GDM1 (cell line): ENCODE measurements at regions not wholly inside any gene's neighbourhood (a gene's known extent, or its start where the extent isn't known, plus 50 kb on each side); places are given as distances from the start of the nearest gene placed in this dataset.
"Not testable (repeated sequence)": the region's sequence is repeated elsewhere in the genome, so short reads cannot be mapped to it uniquely, and the experiment has no call there.

ENCODE experiments used
- DNase-seq: peaks from one replicate; lab custom pipeline; 2025; lab: John Stamatoyannopoulos, UW

DNA sequence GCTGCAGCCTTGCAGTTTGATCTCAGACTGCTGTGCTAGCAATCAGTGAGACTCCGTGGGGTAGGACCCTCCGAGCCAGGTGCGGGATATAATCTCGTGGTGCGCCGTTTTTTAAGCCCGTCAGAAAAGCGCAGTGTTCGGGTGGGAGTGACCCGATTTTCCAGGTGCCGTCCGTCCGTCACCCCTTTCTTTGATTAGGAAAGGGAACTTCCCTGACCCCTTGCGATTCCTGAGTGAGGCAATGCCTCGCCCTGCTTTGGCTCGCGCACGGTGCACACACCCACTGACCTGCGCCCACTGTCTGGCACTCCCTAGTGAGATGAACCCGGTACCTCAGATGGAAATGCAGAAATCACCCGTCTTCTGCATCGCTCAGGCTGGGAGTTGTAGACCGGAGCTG is 203.2 kb downstream of the SNCAIP start:
- DNase-seq: not testable (repeated sequence)

DNA sequence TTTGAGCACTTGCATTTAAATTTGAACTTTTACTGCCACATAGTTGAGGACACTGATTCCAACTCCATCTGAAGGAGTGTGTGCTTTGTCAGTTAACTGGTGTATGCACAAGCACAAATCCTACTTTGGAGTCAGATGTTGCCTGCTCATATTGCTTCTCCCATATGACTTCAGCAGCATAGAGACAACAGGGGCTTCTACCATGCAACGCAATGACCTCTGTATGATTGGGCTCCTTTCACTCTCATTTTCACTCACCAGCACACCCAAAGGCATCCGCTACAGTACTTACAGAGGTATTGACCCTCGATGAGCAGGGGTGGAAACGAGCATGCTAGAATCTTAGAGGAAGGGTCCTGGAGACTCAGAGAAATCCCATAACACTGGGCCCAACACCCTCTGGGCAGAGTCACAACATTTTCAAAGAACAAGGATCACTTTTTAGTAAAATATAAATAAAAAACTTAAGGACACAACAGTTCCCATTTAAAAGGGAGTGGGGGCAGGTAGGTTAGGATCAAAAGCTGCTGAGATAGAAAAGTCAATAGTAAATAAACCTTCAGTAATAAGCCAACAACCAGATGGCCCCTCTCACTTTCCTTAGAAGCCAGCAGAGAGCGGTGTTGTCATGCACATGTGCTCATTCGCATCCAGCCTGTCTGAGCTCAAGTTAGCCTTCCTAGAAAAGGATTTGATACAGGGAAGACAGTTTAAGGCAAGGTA is 203.8 kb downstream of the SNCAIP start:
- peak; percentile 24 for DNase-seq

- DNase-seq: no peak
Measured at GRCh38 chr5:122516432-122516743, 204.4 kb downstream of the SNCAIP start.

DNA sequence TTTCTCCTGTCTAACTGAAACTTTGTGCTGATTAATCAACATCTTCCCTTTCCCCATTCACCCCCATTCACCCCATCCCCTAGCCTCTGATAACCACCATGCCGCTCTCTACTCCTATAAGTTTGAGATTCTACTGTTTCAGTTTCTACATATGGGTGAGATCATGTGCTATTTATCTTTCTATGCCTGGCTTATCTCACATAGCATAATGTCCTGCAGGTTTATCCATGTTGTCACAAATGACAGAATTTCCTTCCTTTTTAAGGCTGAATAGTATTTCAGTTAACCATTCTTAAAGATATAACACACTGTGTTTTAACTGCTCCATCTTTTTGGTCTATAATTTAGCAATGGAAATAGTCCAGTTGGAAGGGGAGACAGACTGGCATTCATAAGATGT is 205.1 kb downstream of the SNCAIP start:
- no peak for DNase-seq

DNA sequence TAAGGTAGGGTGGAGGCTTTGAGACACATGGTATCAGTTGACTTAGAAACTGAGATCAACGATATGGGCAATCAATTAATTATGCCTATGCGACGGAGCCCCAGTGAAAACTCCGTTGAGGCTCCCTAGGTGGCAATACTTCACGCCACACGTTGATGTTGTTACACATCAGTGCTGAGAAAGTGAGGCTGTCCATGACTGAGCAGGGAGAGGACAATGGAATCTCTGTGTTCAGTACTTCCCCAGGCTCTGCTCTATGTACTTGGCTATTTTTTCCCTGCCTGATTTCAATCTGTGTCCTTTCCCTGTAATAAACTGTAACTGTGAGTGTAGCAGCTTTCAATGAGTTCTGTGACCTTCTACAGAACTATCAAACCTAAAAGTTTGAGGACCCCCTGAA is 211.7 kb downstream of the SNCAIP start:
- no peak for DNase-seq

GRCh38 chr5:122527547-122527946 is 215.5 kb downstream of the SNCAIP start:
- no peak for DNase-seq

DNA sequence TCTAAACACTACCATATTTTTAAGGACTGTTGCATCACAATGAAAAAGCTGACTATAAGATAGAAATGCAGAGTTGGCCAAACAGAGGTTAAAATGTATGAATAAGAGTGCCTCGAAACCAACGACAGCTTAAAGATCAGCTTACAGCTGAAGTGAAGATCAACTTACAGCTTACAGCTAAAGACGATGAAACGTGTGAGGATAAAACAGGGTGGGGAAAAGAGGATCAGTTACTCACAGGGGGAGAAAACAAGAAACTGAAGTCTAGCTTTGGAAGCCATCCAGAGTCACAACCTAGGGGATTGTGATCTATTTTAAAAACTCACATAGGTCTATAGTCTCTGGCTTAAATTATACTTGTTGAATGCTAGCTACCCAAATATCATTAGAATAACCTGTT is 220.0 kb downstream of the SNCAIP start:
- no peak for DNase-seq

- no peak for DNase-seq
Measured at GRCh38 chr5:122533825-122534224, 221.8 kb downstream of the SNCAIP start.

GRCh38 chr5:122534829-122535228 is 222.8 kb downstream of the SNCAIP start:
- DNase-seq: no peak

GRCh38 chr5:122541388-122541787 is 229.4 kb downstream of the SNCAIP start:
- DNase-seq: no peak

- no peak for DNase-seq
Measured at GRCh38 chr5:122545986-122546385, 228.9 kb upstream of the SNX2 start.

DNA sequence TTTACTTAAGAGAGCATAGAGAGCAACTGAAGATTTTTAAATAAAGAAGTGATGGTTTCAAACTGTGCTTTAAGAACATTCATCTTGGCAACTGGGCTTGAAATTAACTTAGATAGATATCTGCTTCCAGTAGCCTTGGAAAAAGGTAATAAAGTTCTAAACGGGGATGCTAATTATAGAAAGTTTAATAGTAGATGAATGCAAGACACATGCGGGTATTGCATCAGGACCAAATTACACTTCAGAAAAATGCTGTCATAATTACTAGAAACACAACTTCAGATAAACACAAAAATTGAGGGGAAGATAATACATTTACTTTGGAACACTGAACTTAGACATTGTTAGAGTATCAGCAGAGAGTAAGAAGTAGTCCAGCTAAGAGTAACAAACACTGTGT is 227.7 kb upstream of the SNX2 start:
- DNase-seq: no peak

GRCh38 chr5:122547669-122548068 is 227.2 kb upstream of the SNX2 start:
- DNase-seq: no peak

DNA sequence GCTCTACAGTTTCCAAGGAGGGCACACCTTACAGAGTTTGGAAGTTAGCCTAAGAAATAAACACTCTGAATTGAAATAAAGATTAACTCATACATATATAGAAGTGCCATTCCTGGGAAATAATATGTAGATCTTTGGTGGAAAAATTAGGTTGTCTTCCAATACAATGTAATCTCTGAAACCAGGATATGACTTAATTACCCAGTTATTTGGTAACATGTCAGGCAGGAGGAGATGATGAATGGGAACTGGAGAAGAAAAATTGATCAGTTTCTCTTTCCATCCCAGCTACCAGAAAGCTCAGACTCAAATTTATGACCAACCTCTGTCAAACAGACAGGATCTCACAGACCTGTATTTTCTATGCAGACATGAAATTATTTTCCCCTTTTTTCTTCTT is 215.2 kb upstream of the SNX2 start:
- DNase-seq: no peak

DNA sequence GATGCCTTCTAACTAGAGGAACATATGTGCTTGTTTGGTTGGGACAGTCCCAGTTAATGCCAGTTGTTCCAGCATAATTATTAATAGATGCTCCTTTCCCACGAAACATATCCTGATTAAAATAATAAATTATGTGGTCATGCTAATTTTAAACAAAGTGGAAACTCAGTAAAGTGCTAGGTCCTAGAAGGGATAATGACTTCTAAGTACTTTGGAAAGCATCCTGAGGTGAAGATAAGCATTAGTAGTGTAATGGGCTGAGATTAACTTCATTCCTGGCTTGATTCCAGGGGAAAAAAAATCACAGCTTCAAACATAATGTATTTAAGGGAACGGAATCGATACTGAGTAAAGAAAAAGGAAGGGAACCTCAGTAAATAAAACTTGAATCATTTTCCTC is 213.7 kb upstream of the SNX2 start:
- no peak for DNase-seq

DNA sequence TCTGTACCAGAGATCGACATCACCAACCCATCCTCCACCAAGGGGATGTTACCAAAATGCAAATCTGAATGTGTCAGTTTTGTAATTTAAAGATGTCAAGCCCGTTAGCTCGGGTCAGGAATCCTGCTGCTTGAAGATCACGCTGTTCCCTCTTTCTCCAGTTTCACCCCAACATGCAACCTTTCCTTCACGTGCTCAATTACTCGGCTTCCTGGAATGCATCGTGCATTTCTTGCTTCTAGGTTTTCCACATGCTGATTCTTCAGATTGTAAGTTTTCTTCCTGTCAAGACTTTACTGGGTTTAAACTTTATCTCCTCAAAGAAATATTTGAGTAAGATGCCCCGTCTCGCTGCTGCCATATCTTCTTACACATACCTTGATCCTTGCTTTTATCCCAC is 209.5 kb upstream of the SNX2 start:
- DNase-seq: no peak

DNA sequence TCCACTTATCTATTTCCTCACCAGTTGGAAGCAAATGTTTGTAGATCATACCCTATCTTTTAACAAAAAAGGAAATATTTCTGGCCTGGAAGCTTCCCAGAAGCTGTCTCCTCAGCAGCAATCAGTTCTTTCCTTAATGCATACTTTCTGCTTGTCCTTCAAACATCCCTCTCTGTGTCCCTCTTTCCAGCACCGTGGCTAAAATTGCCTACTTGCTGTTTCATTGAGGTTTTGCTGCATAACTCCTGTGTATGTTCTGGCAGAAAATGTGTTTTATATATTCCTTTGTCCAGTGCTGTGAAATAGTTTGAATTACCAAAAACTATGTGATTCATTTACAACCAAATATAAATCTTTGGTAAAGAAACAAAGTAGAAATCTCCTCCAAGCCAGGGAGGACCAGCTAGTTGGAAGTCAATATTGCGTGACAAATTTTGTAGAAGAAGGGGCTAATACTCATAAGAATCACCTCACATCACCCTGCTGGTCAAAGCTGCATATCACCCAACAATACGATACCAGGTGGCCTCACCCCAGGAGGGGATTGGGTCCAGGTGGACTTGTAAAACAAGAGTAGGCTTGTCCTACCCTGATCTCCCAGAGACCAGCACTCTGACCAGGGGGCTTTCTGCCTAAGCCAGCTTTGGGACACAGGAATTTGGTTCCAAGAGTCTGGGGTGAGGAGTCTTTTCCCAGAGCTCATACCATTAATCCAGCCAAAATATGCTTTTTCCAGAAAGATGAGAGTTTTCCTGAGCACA is 198.4 kb upstream of the SNX2 start:
- no peak for DNase-seq

DNA sequence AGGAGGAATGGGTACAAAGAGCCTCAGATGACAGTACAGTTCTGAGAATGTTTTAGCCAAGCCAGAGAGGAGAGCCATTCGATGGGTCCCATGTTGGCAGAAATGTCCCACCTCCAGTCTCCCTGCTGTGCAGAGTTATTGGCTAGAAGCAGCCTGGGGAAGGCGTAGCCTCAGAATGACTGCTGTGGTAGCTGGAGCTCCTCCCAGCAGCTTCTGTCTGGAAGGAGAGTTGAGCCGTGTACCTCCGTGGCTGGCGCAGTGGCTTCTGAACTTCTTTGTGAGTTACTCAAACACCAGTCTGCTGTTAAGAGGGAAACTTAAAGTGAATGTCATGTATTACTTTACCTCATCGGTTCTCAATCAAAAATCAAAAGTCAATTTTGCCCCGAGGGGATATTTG is 193.3 kb upstream of the SNX2 start:
- DNase-seq: no peak

DNA sequence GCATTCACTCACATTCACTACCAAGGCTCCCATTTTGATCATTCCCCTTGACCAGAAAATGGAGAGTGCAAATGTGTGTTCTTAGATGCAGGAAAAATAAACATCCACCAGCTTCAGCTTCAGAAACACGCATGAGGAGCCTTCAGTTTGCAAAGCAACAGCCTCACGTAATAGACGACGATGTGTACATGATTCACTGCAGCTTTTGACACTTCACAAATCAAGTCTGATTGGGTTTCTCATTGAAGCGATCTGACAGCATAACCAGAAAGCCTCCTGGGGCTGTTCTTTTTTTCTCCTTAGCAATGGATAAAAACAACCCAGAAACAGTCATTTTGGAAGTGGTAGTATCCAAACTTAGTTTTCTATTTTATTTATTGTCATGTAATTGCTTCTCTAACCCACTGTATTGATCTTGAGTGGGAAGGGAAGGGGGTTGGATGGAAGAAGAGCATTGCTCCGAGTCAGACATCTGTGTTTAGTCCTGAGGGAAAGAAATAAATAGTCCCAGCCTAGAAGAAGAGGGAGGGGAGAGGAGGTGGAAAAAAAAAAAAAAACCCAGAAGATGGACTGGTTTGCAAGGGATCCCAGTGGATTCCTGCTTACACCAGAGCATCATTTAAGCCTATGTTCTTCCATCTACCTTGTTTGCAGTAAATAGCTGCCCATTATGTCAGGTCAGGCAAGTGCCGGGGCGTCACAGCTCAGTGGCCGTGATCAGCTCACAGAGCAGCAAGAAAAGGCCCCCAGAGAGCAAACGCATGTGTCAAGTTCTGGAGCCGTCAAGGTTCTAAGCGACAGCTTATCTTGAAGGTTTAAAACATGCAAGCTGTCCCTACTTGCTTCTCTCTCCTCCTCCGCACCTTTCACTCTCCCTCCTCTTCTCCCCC is 190.2 kb upstream of the SNX2 start:
- no peak for DNase-seq

- no peak for DNase-seq
Measured at GRCh38 chr5:122585371-122585770, 189.5 kb upstream of the SNX2 start.

DNA sequence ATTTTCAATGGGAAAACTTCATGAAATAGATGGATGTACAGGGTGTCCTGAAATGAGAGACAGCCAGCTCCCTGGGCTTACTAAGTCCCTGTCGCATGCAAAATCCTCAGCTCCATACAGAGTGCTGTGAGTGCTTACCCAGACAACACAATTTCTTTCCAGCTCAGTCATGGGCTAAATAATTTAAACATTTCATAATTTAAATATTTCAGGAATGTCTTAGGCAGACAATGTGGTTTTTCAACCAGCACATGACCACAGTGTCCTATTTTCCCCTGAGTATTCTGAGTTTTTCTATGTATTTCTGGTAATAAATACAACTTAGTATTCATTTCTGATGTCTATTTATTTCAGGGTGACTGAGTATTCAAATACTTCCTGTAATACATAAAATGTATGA is 188.5 kb upstream of the SNX2 start:
- DNase-seq: no peak

DNA sequence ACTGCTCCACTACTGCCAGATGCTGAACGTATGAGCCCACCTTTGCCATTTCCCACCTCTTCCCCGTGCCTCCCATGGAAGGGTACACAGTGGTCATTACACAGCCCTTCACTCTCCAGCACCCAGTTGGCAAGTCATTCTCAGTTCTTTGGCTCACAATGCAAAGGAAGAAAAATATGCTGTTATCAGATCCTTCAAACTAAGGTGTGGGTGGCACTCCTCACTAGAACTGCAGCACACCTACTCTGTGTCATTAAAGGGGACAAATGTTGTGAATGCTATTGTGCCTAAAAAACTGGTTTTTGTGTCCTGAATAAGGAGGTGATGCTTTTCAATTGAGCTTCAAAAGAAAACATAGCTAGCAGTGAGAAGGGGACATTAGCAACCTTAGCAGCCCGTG is 183.1 kb upstream of the SNX2 start:
- DNase-seq: no peak

DNA sequence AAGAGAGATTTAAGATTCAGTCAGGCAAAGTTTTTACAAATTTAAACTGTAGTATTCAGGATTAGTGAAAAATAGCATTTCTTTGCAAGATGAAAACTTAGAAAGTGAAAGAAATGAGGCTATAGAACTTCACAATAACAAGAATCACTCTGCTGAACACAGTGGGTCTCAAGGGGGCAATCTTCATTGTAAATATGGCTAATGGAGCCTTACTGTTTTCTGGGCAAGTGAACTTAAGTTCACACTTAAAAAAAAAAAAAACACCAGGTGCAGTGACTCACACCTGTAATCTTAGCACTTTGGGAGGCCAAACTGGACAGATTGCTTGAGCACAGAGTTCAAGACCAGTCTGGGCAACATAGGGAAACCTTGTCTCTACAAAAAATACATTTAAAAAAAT is 175.9 kb upstream of the SNX2 start:
- no peak for DNase-seq
